Gastroesophageal sphincter (tissue), 3 donors: ENCODE measurements at regions not wholly inside any gene's neighbourhood (a gene's known extent, or its start where the extent isn't known, plus 50 kb on each side); places are given as distances from the start of the nearest gene placed in this dataset.

ENCODE experiments used
- CTCF ChIP-seq, 4 experiments: fragments of 200-600 bp in 2 of 4; fragments of 450-650 bp in 2 of 4; sonication (generic) in 1 of 4; IDR thresholded peaks; one replicate each; pipeline ENCODE4 v1.5.1; 2017 to 2019; ENCODE audit warnings: antibody characterized with exemption in 4 of 4, mild to moderate bottlenecking in 2 of 4, moderate library complexity in 2 of 4
- EP300 ChIP-seq: sonication (generic); formaldehyde crosslinking; IDR thresholded peaks from one replicate; pipeline ENCODE4 v1.6.1; 2017; ENCODE audit warnings: antibody characterized with exemption, mild to moderate bottlenecking
- POLR2A ChIP-seq, 2 donors: fragments of 450-650 bp; IDR thresholded peaks; one replicate each; pipeline ENCODE4 v1.6.1; 2017; ENCODE audit warnings: antibody characterized with exemption in 2 of 2, mild to moderate bottlenecking in 2 of 2, moderate library complexity in 1 of 2
- POLR2AphosphoS5 ChIP-seq: sonication (generic); formaldehyde crosslinking; IDR thresholded peaks from one replicate; pipeline ENCODE4 v1.6.1; 2017; ENCODE audit warnings: antibody characterized with exemption

- TF ChIP-seq POLR2A (IDR thresholded peaks at IDR 0.05) (no peak), CTCF (IDR thresholded peaks at IDR 0.05) (no peak), POLR2AphosphoS5 (no peak), EP300 (no peak)
These were observed 398.8 kb downstream of the SEC16B start for GRCh38 chr1:177571076-177571475.
